HAP-1 (cell line): ENCODE measurements at regions not wholly inside any gene's neighbourhood (a gene's known extent, or its start where the extent isn't known, plus 50 kb on each side); places are given as distances from the start of the nearest gene placed in this dataset.

Source experiments
- DNase-seq, 2 experiments: peaks; one replicate each; pipeline ENCODE4 v3.0.0-alpha.2; 2016 to 2020; ENCODE audit warnings: low spot score in 2 of 2
- H3K27me3 ChIP-seq: fragments of 250-450 bp; sonication (Bioruptor Pico); 2 replicates; pipeline ENCODE4 v1.5.1; 2020; ENCODE audit warnings: low read depth, mild to moderate bottlenecking, moderate library complexity
- H3K36me3 ChIP-seq: fragments of 250-450 bp; sonication (Bioruptor Pico); replicated peaks from 2 replicates; pipeline ENCODE4 v1.5.1; 2020; ENCODE audit warnings: mild to moderate bottlenecking
- H3K4me1 ChIP-seq: fragments of 250-450 bp; sonication (Bioruptor Pico); 2 replicates; pipeline ENCODE4 v1.5.1; 2020; ENCODE audit warnings: mild to moderate bottlenecking
- H3K4me3 ChIP-seq: fragments of 250-450 bp; sonication (Bioruptor Pico); 2 replicates; pipeline ENCODE4 v1.5.1; 2020; ENCODE audit warnings: mild to moderate bottlenecking, moderate library complexity
- H3K9me3 ChIP-seq: fragments of 250-450 bp; sonication (Bioruptor Pico); 2 replicates; pipeline ENCODE4 v1.5.1; 2020; ENCODE audit warnings: mild to moderate bottlenecking, moderate library complexity
- in situ Hi-C: fragments of 300-500 bp; cut with MboI; formaldehyde crosslinking; loops from 3 replicates; pipeline ENCODE4 v1.14.3; 2020; ENCODE audit warnings: low sequenced_read_pairs, inconsistent platforms, mixed read lengths

DNA sequence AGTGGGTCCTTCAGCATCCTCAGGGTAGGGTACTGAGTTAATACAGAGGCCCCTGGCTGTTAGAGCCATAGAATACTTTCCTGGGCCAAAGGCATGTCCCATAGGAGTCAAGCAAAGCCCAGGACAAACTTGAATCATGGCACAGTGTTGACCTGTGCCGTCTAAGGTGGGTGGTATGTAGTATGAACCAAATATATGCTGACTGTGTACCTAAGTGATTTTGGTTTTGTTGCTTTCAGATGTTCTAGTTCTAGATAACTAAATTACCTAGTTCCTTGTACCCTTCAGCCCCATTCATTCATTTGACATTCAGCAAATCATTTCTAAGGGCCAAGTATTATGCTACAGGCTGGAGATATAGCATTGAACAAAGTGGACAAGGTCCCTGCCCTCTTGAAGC lies 61.3 kb upstream of the GPRC5B start:
- Histone ChIP-seq H3K27me3 (no peaks in the 10 kb centered on the region), H3K4me3 (no peak overlapping the region), H3K4me1 (no peaks in the 10 kb centered on the region; the same call in 1 of the 2 replicates), H3K9me3 (no peaks in the 10 kb centered on the region; the same call in 1 of the 2 replicates), H3K36me3 (no peaks in the 10 kb centered on the region)
- DNase-seq, result no peak
- in situ Hi-C loops, result no loop called here

DNA sequence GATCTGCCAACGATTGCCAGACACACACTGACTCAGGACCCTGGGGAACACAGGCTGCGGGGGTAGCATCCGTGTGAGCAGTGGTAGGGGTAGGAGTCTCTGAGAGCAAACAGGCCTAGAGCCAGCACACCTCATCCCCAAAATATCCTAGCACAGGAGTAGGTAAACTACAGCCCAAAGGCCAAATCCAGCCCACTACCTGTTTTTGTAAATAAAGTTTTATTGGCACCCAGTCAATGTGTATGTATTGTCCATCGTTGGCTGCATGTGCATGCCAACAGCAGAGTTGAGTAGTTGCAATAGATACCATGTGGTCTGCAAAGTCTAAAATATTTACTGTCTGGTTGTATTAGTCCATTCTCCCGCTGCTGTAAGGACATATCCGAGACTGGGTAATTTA lies 55.5 kb upstream of the GPRC5B start:
- Histone ChIP-seq H3K36me3 (no peaks in the 10 kb centered on the region), H3K9me3 (no peaks in the 10 kb centered on the region), H3K4me3 (no peak overlapping the region), H3K4me1 (no peaks in the 10 kb centered on the region), H3K27me3 (no peaks in the 10 kb centered on the region)
- DNase-seq, result no peak
- in situ Hi-C loops, result no loop called here

DNA sequence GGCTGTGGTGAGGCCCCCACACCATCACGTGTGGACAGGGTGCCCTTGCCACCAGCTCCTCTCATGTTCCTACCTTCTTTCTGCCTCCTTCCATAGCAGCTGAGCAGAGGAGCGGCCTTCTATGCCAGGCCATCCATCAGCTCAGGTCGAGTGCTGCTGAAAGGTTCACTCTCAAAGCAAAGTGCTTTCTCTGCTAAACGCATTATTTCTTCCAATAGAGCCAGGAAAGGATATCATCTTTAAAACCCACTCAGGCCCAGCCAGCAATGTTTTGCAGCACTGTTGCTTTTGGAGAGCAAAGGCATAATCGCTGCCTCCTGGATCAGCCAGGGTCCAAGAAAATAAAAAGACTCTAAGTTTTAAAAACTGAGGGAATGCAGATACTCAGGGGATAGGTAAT lies 54.9 kb upstream of the GPRC5B start:
- H3K4me3 ChIP-seq, result no peak overlapping the region
- in situ Hi-C loops, result no loop called here
- no peaks in the 10 kb centered on the region for H3K27me3 ChIP-seq
- no peaks in the 10 kb centered on the region for H3K9me3 ChIP-seq
- H3K36me3 ChIP-seq, result no peaks in the 10 kb centered on the region
- no peaks in the 10 kb centered on the region for H3K4me1 ChIP-seq
- no peak for DNase-seq

DNA sequence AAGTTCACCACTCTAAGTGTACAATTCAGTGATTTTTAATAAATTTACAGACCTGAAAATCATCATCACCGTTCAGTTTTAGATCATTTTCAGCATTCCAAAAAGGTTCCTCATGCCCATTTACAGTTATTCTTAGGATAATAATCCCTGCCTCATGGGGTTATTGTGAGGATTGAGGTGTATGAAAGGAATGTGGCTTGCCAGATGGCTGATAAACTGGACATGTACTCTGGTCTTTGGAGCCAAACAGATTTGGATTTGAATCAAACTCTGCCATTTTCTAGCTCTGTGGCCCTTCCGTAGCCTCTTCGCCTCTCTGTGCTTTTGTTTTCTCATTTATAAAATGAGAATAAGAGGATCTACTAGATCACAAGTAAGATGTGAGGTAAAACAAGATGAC lies 53.9 kb upstream of the GPRC5B start:
- DNase-seq, result no peak
- Histone ChIP-seq H3K27me3 (no peaks in the 10 kb centered on the region), H3K9me3 (no peaks in the 10 kb centered on the region), H3K4me1 (no peaks in the 10 kb centered on the region), H3K36me3 (no peaks in the 10 kb centered on the region), H3K4me3 (no peak overlapping the region)
- in situ Hi-C loops, result no loop called here

DNA sequence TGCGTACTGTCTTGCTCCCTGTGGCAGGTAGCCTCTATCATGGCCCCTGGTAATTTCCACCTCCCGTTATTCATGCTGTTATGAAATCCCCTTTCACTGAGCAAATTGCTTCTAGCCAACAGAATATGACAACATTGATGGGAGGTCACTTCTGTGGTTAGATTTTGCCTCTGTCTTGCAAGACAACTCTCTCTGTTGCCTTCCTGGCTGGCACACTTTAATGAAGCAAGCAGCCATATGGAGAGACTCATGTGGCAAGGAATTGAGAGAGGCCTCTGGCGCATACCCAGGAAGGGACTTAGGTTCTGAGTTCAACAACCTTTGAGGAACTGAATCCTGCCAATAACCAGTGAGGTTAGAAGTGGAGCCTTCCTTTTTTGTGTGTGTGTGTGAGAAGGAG lies 51.8 kb upstream of the GPRC5B start:
- Histone ChIP-seq H3K27me3 (no peaks in the 10 kb centered on the region), H3K36me3 (no peaks in the 10 kb centered on the region), H3K4me1 (no peaks in the 10 kb centered on the region), H3K9me3 (no peaks in the 10 kb centered on the region), H3K4me3 (no peak overlapping the region)
- in situ Hi-C loops, result no loop called here
- no peak for DNase-seq

DNA sequence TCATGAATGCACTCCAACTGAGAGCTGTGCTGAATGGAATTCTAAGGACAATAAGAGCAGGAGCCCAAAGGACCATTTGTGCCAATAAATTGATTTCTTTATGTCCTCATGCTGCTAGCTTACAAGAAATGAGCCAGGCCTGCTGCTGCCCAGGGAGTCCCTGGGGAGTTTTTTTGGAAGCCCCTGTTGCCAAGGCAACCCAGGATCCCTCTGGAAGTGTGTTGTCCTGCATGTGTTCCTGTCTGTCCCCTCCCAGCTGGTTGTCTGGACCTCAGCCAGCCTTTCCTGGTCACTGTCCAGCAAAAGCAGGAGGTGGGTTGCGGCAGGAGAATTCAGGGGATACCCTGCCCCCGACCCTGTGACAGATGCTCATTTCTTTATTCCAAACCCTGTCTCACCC lies 51.0 kb upstream of the GPRC5B start:
- Histone ChIP-seq H3K4me3 (no peak overlapping the region), H3K4me1 (no peaks in the 10 kb centered on the region), H3K9me3 (no peaks in the 10 kb centered on the region), H3K36me3 (no peaks in the 10 kb centered on the region), H3K27me3 (no peaks in the 10 kb centered on the region)
- in situ Hi-C loops, result no loop called here
- no peak for DNase-seq
